CD4-positive, alpha-beta memory T cell (primary cell): ENCODE measurements at regions not wholly inside any gene's neighbourhood (a gene's known extent, or its start where the extent isn't known, plus 50 kb on each side); places are given as distances from the start of the nearest gene placed in this dataset.

Experiments
- CTCF ChIA-PET: fragments of 350-600 bp; sonication (Branson Sonifier 250); formaldehyde crosslinking; loops from one replicate; lab custom pipeline; 2021; ENCODE audit warnings: inconsistent platforms; ENCODE audit not compliant: partially characterized antibody; lab: Charles Lee
- POLR2A ChIA-PET: fragments of 350-600 bp; sonication (Branson Sonifier 250); formaldehyde crosslinking; loops from one replicate; lab custom pipeline; 2021; ENCODE audit not compliant: partially characterized antibody; lab: Charles Lee
- DNase-seq, 5 donors: peaks; one replicate each; pipeline versions ENCODE4 v3.0.0 to v3.0.0-alpha.2; 2020 to 2022; ENCODE audit warnings: mixed read lengths in 1 of 5
- H3K27ac ChIP-seq: one replicate; pipeline ENCODE4 v1.7.0; 2013; ENCODE audit warnings: low read depth, low read length
- H3K27me3 ChIP-seq: 2 replicates; pipeline ENCODE4 v1.7.0; 2013; ENCODE audit warnings: mild to moderate bottlenecking, low read length, moderate library complexity; ENCODE audit not compliant: insufficient read depth
- H3K36me3 ChIP-seq: 2 replicates; pipeline ENCODE4 v1.7.0; 2013; ENCODE audit warnings: mild to moderate bottlenecking, low read length, moderate library complexity; ENCODE audit not compliant: insufficient read depth
- H3K4me1 ChIP-seq: 2 replicates; pipeline ENCODE4 v1.7.0; 2013; ENCODE audit warnings: mild to moderate bottlenecking, low read length, moderate library complexity; ENCODE audit not compliant: insufficient read depth
- H3K4me3 ChIP-seq, 2 donors: one replicate each; pipeline ENCODE4 v1.7.0; 2013; ENCODE audit warnings: low read length in 2 of 2, mild to moderate bottlenecking in 1 of 2
- H3K9me3 ChIP-seq, 2 donors: one replicate each; pipeline ENCODE4 v1.7.0; 2013; ENCODE audit warnings: low read length in 2 of 2, control low read depth in 1 of 2; ENCODE audit not compliant: control insufficient read depth in 1 of 2
- H3K27ac Mint-ChIP-seq, 7 donors: one replicate each; pipeline ENCODE4 v1.8.0; 2020 to 2021; ENCODE audit warnings: mixed read lengths in 7 of 7, mild to moderate bottlenecking in 6 of 7, inconsistent platforms in 3 of 7, moderate library complexity in 3 of 7
- H3K27me3 Mint-ChIP-seq, 2 donors: one replicate each; pipeline ENCODE4 v1.8.0; 2020 to 2021; ENCODE audit warnings: mixed read lengths in 2 of 2
- H3K36me3 Mint-ChIP-seq, 2 donors: one replicate each; pipeline ENCODE4 v1.8.0; 2020 to 2021; ENCODE audit warnings: mixed read lengths in 2 of 2, inconsistent platforms in 1 of 2, mild to moderate bottlenecking in 1 of 2
- H3K4me1 Mint-ChIP-seq, 4 donors: one replicate each; pipeline ENCODE4 v1.8.0; 2020 to 2021; ENCODE audit warnings: mixed read lengths in 4 of 4, mild to moderate bottlenecking in 1 of 4
- H3K4me3 Mint-ChIP-seq, 8 donors: one replicate each; pipeline ENCODE4 v1.8.0; 2020 to 2021; ENCODE audit warnings: mixed read lengths in 8 of 8, mild to moderate bottlenecking in 7 of 8, moderate library complexity in 6 of 8, inconsistent platforms in 3 of 8
- H3K9me3 Mint-ChIP-seq, 8 donors: one replicate each; pipeline ENCODE4 v1.8.0; 2020 to 2021; ENCODE audit warnings: mixed read lengths in 8 of 8, mild to moderate bottlenecking in 5 of 8, inconsistent platforms in 3 of 8, moderate library complexity in 1 of 8
- intact Hi-C: fragments of 100-400 bp; cut with micrococcal nuclease; formaldehyde crosslinking; loops from one replicate; pipeline ENCODE4 v1.15.1; 2023

DNA sequence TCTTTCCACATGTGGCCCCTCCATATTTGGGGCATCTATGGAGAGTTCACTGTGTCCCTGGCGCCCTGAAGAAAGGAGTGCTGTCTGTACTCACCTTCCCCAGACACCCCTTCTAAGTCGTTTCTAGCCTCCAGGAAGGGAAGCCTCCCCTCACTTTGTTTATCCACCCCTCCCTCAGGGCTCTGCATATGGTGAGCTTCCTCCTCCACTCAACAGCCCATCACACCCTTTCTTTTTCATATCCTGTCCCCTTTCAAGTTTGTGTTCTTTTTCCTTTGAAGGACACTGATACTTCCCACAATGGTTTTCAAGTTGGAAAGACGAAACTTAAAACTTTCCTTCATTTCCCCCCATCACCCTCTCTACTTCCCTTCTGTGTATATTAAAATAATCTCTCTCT, 291.4 kb upstream of the POU3F3 start:
- no peak overlapping the region for H3K27ac ChIP-seq
- intact Hi-C loops, result no loop called here
- no peaks in the 10 kb centered on the region for H3K4me1 Mint-ChIP-seq
- POLR2A ChIA-PET, result no interaction called here
- no peaks in the 10 kb centered on the region for H3K9me3 ChIP-seq
- H3K36me3 Mint-ChIP-seq, result no peaks in the 10 kb centered on the region
- CTCF ChIA-PET, result no interaction called here
- no peak overlapping the region for H3K27ac Mint-ChIP-seq
- DNase-seq, result no peak
- no peaks in the 10 kb centered on the region for H3K36me3 ChIP-seq
- peaks cover 0 to 2% of the 10 kb centered on the region in 2 donors for H3K27me3 Mint-ChIP-seq
- H3K4me3 Mint-ChIP-seq, result no peak overlapping the region
- no peaks in the 10 kb centered on the region for H3K27me3 ChIP-seq
- H3K4me1 ChIP-seq, result no peaks in the 10 kb centered on the region
- H3K4me3 ChIP-seq, result no peak overlapping the region
- H3K9me3 Mint-ChIP-seq, result peaks cover 0 to 7% (median 0%) of the 10 kb centered on the region in 8 donors

DNA sequence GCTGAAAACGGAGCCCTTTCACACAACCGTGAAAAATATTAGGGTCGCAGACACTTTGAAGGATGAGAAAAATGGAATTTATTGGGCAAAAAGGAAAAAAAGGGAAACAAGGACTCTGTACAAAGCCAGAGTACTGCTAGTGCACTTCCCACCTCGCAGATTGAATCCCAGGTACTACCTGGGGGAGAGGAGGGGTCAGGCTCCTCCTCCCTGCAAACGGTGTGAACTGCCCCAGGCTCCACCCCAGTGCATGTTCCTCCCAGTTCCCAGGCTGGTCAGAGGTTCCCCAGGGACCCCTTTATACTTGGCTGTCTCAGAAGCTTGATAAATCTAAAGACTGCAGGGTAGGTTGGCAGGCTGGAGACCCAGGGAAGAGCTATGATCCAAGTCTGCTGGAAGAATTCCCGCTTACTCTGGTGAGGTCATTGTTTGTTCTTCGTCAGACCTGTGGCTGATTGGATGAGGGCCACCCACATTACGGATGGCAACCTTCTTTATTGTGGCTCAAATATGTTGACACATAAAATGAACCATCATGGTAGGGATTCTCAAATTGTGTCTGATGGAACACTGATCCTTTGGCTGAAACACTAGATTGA, 290.4 kb upstream of the POU3F3 start:
- H3K4me1 Mint-ChIP-seq, result no peaks in the 10 kb centered on the region
- ChIA-PET CTCF (no interaction called here), POLR2A (no interaction called here)
- Histone ChIP-seq H3K4me3 (no peak overlapping the region), H3K27me3 (no peaks in the 10 kb centered on the region), H3K27ac (no peak overlapping the region), H3K9me3 (no peaks in the 10 kb centered on the region), H3K36me3 (no peaks in the 10 kb centered on the region), H3K4me1 (no peaks in the 10 kb centered on the region)
- H3K9me3 Mint-ChIP-seq, result peaks cover 0 to 7% (median under 1%) of the 10 kb centered on the region in 8 donors
- no peak overlapping the region for H3K27ac Mint-ChIP-seq
- H3K4me3 Mint-ChIP-seq, result no peak overlapping the region
- no peak for DNase-seq
- intact Hi-C loops, result no loop called here
- no peaks in the 10 kb centered on the region for H3K36me3 Mint-ChIP-seq
- peaks cover 0 to 2% of the 10 kb centered on the region in 2 donors for H3K27me3 Mint-ChIP-seq

DNA sequence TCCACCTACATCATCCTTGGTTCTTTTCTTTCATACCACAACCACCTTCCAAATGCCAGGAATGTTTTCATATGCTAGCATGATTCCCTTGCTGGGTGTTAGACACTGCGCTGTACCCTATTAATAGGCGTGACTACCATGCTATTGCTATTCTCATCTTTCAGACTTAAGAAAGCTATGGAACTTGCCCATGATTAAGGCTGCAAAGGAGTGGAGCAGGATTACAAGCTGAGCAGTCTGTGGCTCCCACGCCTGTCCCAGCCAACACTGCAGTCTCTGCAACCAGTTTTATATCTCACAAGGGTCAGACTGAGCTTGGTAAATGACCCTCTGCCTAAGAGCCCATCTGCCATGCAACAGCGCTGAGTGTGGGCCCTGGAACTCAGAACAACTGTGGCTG, 285.7 kb upstream of the POU3F3 start:
- H3K4me3 ChIP-seq, result no peak overlapping the region
- no peaks in the 10 kb centered on the region for H3K27me3 Mint-ChIP-seq
- H3K27ac Mint-ChIP-seq, result no peak overlapping the region
- no peak overlapping the region for H3K27ac ChIP-seq
- CTCF ChIA-PET, result no interaction called here
- no peaks in the 10 kb centered on the region for H3K27me3 ChIP-seq
- H3K4me3 Mint-ChIP-seq, result no peak overlapping the region
- H3K4me1 Mint-ChIP-seq, result no peaks in the 10 kb centered on the region
- H3K36me3 Mint-ChIP-seq, result no peaks in the 10 kb centered on the region
- intact Hi-C loops, result no loop called here
- no peak for DNase-seq
- POLR2A ChIA-PET, result no interaction called here
- peaks cover 0 to 10% (median 2%) of the 10 kb centered on the region in 8 donors for H3K9me3 Mint-ChIP-seq
- no peaks in the 10 kb centered on the region for H3K9me3 ChIP-seq
- no peaks in the 10 kb centered on the region for H3K4me1 ChIP-seq
- H3K36me3 ChIP-seq, result no peaks in the 10 kb centered on the region

DNA sequence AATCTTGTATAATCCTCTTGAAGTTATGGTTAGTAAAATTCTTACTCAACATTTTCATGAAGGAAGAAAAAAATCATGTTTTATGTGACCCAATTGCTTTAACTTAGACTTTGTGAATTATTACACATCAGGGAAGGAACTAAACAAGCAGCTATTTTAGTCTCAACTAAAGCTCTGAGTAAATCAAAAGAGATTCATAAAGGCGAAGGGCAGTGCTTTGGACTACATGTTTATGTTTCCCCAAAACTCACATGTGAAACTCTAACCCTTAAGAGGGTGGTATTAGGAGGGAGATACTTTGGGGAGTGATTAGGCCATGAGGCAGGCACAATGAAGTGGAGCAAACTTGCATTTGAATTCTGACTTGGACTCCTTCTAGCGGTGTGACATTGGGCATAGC, 283.7 kb upstream of the POU3F3 start:
- Histone ChIP-seq H3K27ac (no peak overlapping the region), H3K36me3 (no peaks in the 10 kb centered on the region), H3K27me3 (no peaks in the 10 kb centered on the region), H3K4me3 (no peak overlapping the region), H3K9me3 (no peaks in the 10 kb centered on the region), H3K4me1 (no peaks in the 10 kb centered on the region)
- Mint-ChIP-seq H3K4me3 (no peak overlapping the region), H3K27ac (no peak overlapping the region), H3K9me3 (peaks cover 0 to 11% (median 0%) of the 10 kb centered on the region in 8 donors), H3K36me3 (no peaks in the 10 kb centered on the region), H3K4me1 (no peaks in the 10 kb centered on the region), H3K27me3 (no peaks in the 10 kb centered on the region)
- DNase-seq, result no peak
- intact Hi-C loops, result no loop called here
- POLR2A ChIA-PET, result no interaction called here
- CTCF ChIA-PET, result no interaction called here

DNA sequence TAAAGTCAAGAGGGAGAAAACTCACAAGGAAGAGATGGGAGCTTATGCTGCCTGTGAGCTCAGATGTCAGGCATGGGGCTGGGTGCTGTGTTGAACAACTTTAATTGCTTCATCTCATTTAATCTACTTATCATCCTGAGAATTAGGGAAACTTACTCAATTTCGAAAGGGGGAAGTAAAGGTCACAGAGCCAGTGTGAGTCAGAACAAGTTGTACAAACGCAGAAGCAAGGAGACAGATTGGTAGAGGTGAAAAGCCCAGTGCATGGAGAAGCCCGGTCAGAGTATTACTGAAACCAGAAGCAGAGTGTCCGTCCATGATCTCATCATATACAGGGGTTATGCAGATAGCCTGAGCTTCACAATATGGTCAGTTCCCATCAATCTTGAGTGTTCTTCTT, 281.1 kb upstream of the POU3F3 start:
- no peaks in the 10 kb centered on the region for H3K27me3 ChIP-seq
- no peak for DNase-seq
- intact Hi-C loops, result no loop called here
- ChIA-PET POLR2A (no interaction called here), CTCF (no interaction called here)
- no peaks in the 10 kb centered on the region for H3K36me3 Mint-ChIP-seq
- H3K27me3 Mint-ChIP-seq, result no peaks in the 10 kb centered on the region
- no peak overlapping the region for H3K4me3 Mint-ChIP-seq
- H3K36me3 ChIP-seq, result no peaks in the 10 kb centered on the region
- no peaks in the 10 kb centered on the region for H3K4me1 ChIP-seq
- no peaks in the 10 kb centered on the region for H3K9me3 ChIP-seq
- H3K9me3 Mint-ChIP-seq, result peaks cover 0 to 15% (median 3%) of the 10 kb centered on the region in 8 donors
- H3K27ac ChIP-seq, result no peak overlapping the region
- H3K4me3 ChIP-seq, result no peak overlapping the region
- no peak overlapping the region for H3K27ac Mint-ChIP-seq
- no peaks in the 10 kb centered on the region for H3K4me1 Mint-ChIP-seq

DNA sequence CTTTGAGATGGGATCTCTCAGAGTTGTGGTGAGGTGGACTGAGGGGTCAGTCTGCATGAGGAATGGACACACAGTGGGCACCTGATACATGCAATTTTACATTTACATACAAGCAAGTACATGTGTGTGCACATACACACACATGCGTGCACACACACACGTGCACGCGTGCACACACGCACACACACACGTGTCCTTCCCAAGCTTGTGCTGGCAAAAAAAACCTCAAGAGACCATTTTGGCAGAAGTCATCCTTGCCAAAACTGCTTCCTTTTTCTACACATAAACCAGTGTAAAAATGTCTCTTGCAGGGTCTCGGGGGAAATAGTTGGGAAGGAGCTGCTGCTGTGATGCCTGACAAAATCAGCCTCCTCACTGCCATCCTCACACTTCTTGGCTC, 279.5 kb upstream of the POU3F3 start:
- H3K4me1 Mint-ChIP-seq, result no peaks in the 10 kb centered on the region
- H3K36me3 Mint-ChIP-seq, result no peaks in the 10 kb centered on the region
- H3K27me3 ChIP-seq, result no peaks in the 10 kb centered on the region
- POLR2A ChIA-PET, result no interaction called here
- H3K4me3 Mint-ChIP-seq, result no peak overlapping the region
- CTCF ChIA-PET, result no interaction called here
- DNase-seq, result no peak
- H3K9me3 Mint-ChIP-seq, result peaks cover 0 to 20% (median 3%) of the 10 kb centered on the region in 8 donors
- H3K4me1 ChIP-seq, result no peaks in the 10 kb centered on the region
- H3K36me3 ChIP-seq, result no peaks in the 10 kb centered on the region
- no peak overlapping the region for H3K27ac ChIP-seq
- no peaks in the 10 kb centered on the region for H3K9me3 ChIP-seq
- no peaks in the 10 kb centered on the region for H3K27me3 Mint-ChIP-seq
- no peak overlapping the region for H3K27ac Mint-ChIP-seq
- intact Hi-C loops, result no loop called here
- H3K4me3 ChIP-seq, result no peak overlapping the region

DNA sequence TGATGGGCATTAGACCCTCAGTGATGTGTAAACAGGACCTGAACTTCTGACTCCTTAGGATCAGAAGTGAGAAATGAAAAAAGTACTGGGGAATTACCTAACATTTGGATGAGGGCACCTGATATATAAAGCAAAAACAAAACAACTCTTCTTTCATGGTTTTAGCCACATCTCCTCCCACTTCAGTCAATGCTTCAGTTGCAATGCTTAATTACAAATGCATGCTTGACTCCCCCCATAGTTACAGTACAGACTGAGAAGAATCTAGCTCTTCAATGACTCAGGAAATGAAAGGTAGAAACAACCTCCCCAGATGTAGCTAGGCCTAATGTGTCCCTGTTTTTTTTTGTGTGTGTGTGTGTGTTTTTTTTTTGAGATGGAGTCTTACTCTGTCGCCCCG, 276.8 kb upstream of the POU3F3 start:
- CTCF ChIA-PET, result no interaction called here
- POLR2A ChIA-PET, result no interaction called here
- H3K27ac Mint-ChIP-seq, result no peak overlapping the region

DNA sequence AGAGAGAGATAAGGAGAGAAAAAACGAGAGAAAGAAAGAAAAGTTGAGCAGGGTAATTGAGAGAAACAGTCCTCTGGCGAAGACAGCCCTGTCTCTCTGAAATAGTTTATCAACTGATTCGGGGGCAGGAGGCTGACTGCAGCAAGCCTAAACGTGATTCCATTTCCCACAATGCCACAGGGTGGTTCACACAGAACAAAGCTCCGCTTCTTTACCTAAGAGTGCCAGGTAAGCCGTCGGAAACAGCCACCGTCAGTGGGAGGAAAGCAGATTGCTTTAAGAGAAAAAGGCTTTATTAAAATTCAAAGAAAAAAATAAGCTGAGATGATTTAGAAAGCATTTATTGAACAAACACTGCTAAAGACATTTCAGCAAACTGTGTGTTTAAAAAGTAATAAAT, 271.4 kb upstream of the POU3F3 start:
- Histone ChIP-seq H3K27me3 (no peaks in the 10 kb centered on the region), H3K4me1 (no peaks in the 10 kb centered on the region), H3K36me3 (no peaks in the 10 kb centered on the region), H3K4me3 (no peak overlapping the region), H3K27ac (no peak overlapping the region), H3K9me3 (no peaks in the 10 kb centered on the region)
- H3K27ac Mint-ChIP-seq, result no peak overlapping the region
- no peak overlapping the region for H3K4me3 Mint-ChIP-seq
- ChIA-PET CTCF (no interaction called here), POLR2A (no interaction called here)
- H3K4me1 Mint-ChIP-seq, result no peaks in the 10 kb centered on the region
- DNase-seq, result no peak
- intact Hi-C loops, result no loop called here
- H3K9me3 Mint-ChIP-seq, result peaks cover 0 to 5% (median 0%) of the 10 kb centered on the region in 8 donors
- H3K36me3 Mint-ChIP-seq, result no peaks in the 10 kb centered on the region
- peaks cover 0 to 3% of the 10 kb centered on the region in 2 donors for H3K27me3 Mint-ChIP-seq

More for the DNA sequence above, 276.8 kb upstream of the POU3F3 start:
- H3K27me3 ChIP-seq, result no peaks in the 10 kb centered on the region
- Mint-ChIP-seq H3K36me3 (no peaks in the 10 kb centered on the region), H3K4me3 (no peak overlapping the region), H3K4me1 (no peaks in the 10 kb centered on the region), H3K9me3 (peaks cover 0 to 20% (median 3%) of the 10 kb centered on the region in 8 donors), H3K27me3 (peaks cover 0 to 3% of the 10 kb centered on the region in 2 donors)
- no peaks in the 10 kb centered on the region for H3K36me3 ChIP-seq
- no peak for DNase-seq
- H3K9me3 ChIP-seq, result no peaks in the 10 kb centered on the region
- H3K4me1 ChIP-seq, result no peaks in the 10 kb centered on the region
- no peak overlapping the region for H3K4me3 ChIP-seq
- intact Hi-C loops, result no loop called here
- H3K27ac ChIP-seq, result no peak overlapping the region
